Stimulated activated CD8-positive, alpha-beta memory T cell treated with anti-CD3 and anti-CD28 coated beads, Interleukin-15, amount 100 ng/mL, for 24 hours (primary cell): ENCODE measurements at regions not wholly inside any gene's neighbourhood (a gene's known extent, or its start where the extent isn't known, plus 50 kb on each side); places are given as distances from the start of the nearest gene placed in this dataset.

Experiments
- DNase-seq: peaks from one replicate; pipeline ENCODE4 v3.0.0-alpha.2; 2020; ENCODE audit warnings: low read depth

DNA sequence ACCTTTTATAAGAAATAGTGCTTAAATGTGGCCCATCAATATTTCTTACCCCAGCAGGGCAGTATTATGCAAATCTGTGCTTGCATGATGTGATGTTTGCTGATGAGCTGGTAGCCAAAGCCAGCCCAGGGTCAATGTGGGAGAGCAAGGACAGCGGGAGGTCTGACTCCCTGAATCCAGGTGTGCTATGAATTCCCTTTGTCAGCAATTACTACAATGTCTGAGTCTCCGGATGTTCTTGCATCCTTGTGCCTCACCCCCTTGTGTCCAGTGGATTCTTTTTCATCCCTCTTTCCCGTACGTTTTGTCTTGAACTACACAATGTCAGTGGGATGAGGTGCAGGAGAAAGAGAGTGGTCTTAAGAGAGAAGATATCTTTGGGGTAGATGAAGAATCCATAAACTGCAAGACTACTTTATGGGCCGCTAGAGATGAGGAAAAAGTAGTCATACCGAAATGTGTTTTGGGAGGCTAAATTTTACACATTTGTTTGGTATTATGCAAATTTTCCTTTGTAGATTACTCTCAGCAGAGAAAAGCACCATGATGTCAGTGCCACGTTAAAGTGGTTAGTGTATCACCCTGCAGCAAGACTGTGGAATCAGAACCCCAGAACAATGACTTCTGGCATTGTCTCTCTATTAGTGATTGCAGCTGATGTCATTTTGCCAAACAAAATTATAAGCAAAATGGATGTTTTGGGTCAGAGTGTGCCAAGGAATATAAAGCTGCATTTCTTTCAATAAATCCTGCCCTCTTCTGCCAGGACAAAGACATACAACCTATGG lies 53.5 kb upstream of the TSHZ3 start:
- no peak for DNase-seq

DNA sequence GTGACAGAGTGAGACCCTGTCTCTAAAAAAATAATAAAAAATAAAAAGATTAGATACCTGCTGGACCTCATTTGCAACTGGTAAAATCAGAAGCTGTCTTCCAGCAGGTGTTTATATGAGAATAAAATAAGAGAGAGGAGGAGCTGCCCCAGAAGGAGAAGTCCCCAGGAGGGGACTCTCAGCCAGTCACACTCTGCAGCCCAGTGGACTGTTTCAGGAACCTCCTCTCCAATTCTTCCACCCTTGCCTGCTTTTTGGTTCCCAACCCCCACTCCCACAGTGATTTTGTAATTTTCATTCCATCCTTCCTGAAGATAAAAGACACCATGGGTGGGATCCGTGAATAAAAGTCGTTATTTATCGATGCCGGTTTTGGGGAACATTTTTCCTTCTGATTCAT lies 56.9 kb upstream of the TSHZ3 start:
- DNase-seq, result no peak

DNA sequence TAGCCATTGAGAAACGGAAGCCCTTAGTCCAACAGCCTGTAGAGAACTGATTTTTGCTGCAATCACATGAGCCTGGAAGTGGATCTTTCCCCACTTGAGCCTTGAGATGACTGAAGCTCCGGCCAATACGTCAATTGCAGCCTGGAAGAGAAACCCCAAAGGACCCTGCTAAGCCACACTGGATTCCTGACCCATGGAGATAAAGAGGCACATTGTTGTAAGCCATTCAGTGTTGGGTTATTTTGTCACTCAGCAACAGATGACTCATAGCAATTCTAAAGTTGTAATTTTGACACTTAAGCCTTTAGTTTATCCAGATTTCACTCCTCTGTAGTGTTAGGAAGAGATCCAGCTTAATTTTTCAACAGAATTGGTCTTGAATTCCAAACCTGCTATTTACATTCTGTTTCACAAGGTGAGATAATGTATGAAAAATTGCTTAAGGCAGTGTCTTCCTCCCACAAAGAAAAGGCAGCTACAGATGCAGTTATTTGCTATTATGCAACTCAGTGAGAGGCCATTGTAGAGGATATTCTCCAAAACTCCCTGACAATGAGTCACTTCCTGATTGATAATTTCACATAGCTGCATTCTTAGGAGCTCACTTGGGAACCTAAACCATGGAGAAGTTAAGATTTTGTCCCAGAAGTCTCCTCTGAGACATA lies 59.4 kb upstream of the TSHZ3 start:
- no peak for DNase-seq

DNA sequence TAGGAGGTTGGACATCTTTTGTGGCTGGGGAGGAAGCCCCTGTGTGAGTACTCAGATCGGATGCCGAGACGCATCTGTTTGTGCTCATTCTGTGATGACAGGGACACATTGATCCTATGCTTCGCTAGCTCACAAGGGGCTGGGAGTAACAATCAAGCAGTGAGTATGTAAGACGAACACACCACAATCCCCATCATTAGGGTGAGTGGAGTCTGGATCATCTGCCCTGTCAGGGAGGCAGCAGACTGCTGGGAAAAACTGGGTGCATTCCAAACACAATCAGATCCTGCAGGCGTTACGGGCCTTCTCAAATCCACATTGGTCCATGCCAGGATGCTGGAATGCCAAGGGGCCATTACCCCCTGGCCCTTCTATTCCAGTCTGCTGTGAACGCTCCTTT lies 64.1 kb upstream of the TSHZ3 start:
- no peak for DNase-seq

DNA sequence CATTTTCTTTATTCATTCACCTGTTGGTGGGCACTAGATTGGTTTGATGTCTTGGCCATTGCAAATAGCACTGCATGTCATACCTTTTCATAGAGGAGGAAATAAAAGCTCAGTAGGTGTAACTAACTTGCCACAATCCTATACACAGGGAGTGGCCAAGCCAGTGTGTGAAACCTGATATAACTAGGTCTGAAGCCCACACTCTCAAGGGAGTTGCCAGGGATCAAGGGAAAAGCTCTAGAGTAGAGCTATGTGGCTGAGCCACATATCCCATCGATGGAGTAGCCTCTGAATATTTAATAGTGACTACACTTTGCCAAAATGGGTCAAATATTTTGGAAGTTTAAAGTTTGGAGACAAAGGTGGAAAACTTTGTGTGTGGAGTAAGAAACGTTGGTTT lies 66.1 kb upstream of the TSHZ3 start:
- no peak for DNase-seq

DNA sequence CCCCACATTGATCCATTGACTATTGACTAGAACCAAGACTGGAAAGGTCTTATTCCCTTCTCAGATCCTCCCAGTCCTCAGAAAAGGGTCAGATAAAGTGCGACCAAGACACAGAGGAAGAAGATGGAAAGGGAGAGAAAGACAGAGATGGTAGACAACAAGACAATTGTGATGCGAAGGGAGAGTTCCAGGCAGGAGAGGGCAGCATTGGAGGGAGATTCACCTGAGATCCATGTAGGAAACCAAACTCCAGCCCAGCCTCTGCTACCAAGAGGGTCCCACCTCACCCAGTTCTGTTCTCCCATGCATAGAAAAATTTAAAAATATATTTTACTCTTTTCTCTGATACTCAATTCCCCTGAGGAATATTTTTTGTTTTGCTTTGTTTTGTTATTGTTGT lies 67.3 kb upstream of the TSHZ3 start:
- no peak for DNase-seq

DNA sequence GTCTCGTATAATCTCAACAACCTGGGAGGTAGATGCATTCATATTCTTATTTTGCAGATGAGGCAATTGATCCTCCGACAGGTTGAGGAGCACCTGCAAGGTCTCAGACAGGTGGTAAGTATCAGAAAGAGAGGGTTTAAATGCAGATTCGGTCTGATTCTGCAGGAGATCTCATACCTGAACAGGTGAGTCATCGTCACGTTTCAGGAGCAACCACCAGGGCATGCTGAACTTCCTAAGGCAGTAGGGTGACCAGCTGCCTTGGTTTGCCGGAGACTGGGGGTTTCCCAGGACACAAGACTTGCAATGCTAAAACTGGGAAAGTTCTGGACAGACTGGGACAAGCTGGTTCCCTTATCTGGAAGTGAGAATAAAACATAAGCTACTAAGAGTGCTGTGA lies 68.8 kb upstream of the TSHZ3 start:
- DNase-seq, result no peak

DNA sequence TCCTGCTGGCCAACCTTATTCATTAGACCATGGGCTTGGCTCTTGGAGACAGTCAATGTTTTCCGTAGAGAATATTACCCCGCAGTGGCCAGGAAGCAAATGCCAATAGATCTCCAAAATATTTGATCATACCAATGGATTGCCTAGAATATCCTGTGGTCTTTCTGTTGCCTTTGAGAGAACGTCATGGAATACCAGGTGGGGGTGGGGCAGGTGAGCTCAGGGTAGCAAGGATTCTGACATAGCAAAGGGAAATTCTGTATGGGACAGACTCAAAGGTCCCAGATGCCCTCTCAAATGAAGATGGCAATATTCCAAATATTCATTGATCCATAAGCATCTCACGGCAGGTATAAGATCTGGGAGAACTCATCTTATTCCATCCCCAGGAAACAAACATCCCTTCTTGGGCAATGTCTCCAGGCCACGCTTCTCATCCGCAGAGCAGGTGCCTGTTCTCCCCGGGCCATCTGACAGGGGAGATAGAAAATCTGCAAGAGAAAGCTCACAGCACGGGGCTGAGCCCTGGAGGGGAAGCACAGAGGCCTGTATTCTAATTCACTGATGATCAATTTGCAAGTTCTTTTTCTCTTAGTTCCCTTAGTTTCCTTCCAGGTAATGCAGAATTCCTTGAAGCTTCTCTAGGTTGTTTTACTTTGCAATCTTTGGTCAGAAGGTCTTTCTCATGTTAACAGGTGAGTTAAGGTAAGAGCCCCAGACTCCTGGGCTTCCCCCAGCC lies 69.6 kb upstream of the TSHZ3 start:
- no peak for DNase-seq

DNA sequence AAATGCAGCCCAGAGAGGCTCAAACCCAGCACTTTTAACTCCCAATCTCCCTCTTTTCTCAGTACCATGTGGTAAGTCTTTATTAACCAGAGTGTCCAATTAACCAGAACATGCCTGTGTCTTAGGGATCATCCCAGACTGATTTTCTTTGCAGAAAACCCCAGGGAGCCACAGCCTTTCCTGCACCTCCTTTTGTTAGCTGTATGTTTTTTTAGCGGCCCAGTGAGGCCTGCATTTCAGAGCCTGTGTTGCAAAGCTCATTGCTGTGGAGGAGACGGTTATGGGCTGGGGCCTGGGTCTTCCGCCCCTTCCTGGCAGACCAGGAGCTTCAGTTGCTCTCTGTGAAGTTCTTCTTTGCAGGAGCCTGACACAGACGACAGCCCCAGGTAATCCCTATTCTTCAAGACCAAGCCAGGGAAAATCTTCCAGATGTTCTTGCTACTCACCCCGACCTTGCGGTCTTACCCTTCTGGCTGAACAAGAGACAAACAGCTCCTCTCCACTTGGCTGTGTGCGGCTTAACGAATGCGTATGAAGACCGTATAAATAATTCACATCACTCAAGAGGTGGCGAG lies 70.7 kb upstream of the TSHZ3 start:
- DNase-seq, result no peak

DNA sequence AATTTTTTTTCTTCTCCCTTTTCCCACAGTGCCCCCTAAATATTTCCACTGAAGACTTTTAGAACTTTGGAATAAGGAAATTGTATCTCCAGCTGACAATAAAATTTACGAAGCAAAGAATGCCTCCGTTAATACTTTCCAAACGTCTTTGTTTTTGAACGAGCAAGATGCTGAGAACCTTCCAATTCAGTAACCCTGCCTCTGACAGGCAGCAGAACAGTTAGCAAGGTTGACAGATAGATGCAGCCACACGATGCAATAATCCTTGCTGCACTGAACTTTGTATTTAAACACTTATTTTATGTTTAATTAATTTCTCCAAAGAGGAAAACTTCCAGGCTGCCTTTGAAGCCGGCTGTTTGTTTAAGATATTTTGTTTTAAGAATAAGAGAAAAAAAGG lies 71.8 kb upstream of the TSHZ3 start:
- no peak for DNase-seq

DNA sequence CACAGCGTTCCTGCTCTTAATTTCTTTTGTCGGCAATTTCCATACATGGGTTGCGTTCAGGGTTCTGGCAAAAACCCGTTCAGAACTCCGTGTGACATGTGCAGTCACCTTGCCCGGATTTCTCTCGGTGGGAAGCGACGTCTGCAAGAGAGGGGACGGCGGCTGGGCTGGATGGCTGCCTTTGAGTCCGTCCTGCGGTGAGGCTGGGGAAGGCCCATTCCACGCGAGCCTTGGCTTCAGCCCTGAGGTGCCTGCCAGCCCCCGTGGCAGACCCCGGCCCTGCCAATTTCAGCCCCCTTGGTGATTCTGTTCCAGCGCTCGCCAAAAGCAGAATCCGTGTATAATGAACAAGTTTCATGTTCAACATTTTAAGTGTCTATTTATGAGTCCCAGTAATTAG lies 72.6 kb upstream of the TSHZ3 start:
- DNase-seq, result no peak

DNA sequence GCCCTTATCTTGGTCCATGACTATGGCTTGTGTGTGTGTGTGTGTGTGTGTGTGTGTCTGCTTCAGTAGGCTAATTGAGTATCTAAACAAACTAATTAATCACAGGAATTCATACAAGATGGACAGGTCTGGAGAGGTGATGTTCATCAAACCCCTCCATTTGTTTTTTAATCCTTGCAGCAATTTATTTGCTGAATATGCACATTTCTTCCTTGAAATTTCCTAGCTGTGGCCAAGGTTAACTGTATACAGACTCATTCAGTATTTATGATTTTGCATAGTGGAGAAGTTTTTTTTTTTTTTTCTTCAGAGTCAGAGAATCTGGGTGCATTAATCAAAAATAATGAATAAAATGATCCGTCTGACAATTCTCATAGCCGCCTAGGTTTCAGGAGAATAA lies 74.7 kb upstream of the TSHZ3 start:
- DNase-seq, result no peak

DNA sequence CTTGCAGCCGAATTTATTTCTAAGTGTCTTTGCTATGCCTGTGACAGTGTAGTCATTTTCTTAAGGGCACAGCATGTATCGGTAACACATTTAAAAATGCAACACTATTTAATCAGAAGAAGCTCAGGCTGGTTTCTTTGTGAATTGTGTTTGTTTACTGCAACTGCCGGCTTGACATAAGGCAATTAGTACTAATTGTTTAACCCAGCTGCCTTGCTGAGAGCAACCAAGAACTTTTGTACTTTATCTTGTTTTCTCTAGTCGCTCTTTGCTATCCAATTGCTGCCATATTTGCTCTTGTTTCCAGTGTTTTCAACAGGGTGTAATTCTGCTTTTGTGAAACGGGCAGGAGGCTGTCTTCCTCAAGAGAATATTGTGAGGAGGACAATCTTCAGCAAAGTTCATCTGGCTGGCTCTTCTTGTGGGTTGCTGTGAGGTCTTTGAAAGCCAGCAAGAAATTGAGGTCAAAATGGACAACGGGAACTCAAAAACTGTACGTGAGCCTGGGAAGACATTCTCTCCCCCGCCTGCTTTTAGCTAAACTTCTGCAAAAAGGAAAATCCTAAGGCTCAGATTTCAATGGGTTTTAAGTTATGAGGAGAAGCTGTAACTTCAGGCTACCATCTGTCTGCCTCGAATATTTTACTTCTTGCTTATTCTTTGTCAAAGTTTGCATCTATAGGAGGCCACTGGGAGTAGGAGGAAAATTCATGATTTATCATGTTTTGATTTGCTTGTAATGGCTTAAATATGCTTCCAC lies 75.8 kb upstream of the TSHZ3 start:
- DNase-seq, result no peak

DNA sequence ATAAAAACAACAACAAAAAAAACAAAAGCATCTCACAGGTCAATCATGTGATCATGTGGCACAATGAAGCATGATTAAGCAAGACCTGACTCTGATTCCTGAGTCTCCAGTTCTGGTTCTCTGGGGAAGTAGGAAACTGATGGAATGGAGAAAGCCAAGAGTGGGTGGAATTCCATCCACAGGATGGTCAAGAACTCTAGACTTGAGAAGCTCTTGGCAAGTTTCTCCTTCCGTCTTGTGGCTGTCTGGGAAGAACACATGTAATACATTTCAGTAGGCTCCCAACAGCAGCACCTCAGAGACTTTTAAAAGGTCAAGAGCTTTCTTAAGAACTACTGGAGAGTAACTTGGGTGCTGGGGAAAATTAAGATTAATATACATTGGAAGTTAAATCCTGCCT lies 78.6 kb upstream of the TSHZ3 start:
- DNase-seq, result no peak

DNA sequence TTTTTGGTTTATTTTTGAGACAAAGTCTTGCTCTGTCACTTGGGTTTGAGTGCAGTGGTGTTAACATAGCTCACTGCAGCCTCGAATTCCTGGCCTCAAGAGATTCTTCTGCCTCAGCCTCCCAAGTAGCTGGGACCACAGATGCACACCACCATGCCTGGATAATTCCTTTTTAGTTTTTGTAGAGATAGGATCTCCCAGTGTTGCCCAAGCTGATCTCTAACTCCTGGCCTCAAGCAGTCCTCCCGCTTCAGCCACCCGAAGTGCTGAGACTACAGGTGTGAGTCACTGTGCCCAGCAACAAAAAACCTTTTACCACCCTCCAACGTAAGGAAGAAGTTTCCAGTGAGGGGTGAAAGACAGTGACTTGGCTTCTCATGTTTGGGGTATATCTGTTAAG lies 81.1 kb upstream of the TSHZ3 start:
- DNase-seq, result no peak

DNA sequence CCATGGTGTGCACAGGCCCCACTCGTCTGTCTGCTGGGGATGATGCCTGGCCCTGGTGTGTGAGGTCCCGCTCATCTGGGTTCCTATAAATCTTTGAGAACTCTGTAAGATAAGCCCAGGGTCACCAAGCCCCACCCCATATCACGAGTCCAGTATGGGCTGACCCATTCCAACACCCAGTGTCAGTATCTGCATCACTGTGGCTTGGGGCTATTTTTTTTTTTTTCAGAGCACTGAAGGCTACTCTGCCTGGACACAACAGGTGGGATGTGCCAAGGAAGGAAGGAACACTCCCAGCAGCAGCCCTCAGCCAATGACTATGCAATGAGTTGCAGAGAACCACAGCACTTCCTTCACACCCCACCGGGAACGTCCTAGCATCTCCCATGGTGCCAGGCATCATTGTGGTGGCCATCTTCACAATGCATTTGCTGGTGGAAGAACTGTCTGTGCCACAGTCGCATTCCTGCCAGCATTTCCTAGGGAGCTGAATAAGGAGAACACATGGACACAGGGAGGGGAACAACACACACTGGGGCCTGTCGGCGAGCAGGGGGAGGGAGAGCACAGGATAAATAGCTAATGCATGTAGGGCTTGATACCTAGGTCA lies 83.1 kb upstream of the TSHZ3 start:
- no peak for DNase-seq

DNA sequence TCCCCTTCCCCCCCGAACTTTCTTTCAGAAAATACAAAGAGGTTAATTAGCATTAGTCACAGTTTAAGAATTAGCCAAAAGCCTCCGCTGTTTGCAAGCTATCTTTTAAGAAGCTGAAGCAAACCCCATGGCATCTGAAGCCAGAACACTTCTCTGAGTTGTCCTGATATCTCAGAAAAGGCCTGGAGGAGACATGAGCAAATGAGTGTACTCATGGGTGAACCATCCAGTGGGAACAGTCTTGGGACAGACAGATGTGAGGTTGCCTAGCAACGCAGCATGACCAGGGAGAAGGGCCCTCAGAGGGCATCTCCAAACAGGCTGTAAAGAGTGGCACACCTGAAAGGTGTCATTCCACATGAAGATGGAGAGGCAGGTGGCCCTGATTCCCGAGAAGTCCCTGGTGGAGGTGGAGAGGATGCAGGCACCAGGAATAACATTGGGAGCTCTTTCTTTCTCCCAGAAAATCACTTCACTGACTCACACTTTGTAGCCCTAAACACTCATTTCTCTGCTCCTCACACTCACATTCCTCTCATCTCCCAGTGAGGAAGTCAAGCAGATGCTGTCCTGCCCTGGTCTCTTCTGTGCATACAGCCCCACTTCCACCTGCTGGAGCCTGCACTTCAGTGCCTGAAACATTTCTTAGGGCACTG lies 87.0 kb upstream of the TSHZ3 start:
- DNase-seq, result no peak

DNA sequence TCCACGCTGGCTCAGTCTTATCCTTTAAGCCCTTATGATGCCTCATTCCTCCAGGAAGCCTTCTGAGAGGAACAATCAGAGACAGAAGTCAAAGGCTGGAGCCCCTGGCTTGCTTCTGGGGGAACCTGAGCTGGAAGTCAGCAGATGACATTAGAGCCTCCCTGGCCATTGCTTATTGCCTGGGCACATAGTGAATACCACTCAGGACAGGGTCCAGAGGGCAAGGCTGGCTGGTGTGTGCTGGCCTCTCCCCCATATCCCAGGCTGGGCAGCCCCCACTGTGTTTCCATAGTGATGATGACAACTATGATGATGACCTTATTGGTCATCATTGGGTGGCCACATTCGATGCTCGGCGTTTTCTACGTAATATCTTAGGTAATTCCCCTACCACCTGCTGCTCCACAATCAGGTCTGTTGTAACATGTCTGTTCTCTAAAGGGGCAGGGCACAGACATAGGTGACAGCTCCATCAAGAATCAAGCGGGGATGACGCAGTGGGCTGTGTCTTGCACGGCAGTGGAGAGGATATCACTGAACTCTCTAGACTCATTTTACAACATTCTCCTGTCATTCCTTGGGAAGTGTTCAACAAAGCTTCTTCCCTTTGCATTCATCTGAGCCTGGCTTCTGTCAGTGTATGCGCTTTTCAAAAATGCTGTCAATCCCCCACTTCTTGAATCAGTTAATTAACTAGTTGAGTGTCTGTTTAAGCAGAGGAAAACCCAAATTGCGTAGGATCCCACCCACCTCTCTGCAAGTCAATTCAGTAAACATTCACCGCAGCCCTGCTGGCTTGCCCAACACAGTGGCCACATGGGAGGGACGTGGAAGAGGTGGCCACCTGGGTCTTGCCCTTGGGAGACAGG lies 89.4 kb upstream of the TSHZ3 start:
- DNase-seq, result no peak

DNA sequence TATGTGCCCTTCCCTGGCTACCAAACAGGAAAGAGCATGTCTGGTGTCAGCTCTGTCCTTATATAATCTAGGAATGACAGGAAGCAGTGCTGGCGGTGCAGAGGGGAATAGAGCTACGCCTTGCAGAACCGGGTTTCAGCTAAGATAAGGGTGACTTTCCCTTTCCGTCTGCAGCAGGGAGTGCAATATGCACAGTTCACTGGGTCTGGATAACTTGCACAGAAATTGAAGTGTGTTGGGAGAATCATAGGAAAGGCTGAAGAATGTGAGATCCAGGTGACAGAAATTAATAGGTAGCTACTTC lies 90.0 kb upstream of the TSHZ3 start:
- no peak for DNase-seq

DNA sequence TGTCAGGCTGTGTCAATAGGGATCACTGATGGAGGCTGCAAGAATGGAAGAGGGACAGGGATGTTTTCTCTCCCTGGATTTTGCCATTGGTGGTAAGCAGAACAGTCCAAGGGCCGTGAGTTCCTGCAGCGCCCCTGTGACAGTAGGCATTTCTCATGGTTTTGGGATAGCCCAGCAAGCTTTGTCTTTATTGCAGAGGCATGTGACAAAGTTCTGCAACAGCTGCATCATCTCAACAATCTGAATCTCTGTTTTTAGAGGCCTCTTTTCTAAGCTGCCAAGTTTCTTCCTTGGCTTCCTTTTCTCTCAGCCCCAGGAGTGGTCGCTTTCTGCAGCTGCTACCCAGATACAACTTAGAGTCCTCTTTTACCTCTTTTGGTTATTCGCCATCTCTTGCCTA lies 95.7 kb upstream of the TSHZ3 start:
- DNase-seq, result no peak
